GM12878 (cell line): ENCODE measurements at regions not wholly inside any gene's neighbourhood (a gene's known extent, or its start where the extent isn't known, plus 50 kb on each side); places are given as distances from the start of the nearest gene placed in this dataset.

Experiments
- ATAC-seq: fragments of 200-7000 bp; cut with Tn5 transposase; 3 replicates; pipeline ENCODE4 v1.9.1; 2020; ENCODE audit warnings: mild to moderate bottlenecking, moderate library complexity
- BruUV-seq: library from RNA; stranded (reverse); fragments of 400-500 nt; replicated peaks from 2 replicates; lab custom pipeline; 2021; lab: Mats Ljungman, UMichigan
- CTCF ChIA-PET: fragments of 300-600 bp; sonication (Branson Sonifier 250); formaldehyde crosslinking; extraction: SDS; loops from one replicate; lab custom pipeline; 2021; ENCODE audit warnings: inconsistent platforms; lab: Yijun Ruan, JAX
- POLR2A ChIA-PET: fragments of 350-600 bp; formaldehyde crosslinking; extraction: SDS; loops from one replicate; lab custom pipeline; 2021; ENCODE audit warnings: inconsistent platforms; lab: Charles Lee
- RAD21 ChIA-PET: fragments of 300-600 bp; sonication (Branson Sonifier 250); formaldehyde crosslinking; loops from one replicate; lab custom pipeline; 2023; ENCODE audit warnings: antibody characterized with exemption; ENCODE audit not compliant: unreplicated experiment; lab: Charles Lee
- SMC1A ChIA-PET: fragments of 300-600 bp; sonication (Branson Sonifier 250); formaldehyde crosslinking; loops from one replicate; lab custom pipeline; 2023; ENCODE audit not compliant: unreplicated experiment, uncharacterized antibody; lab: Charles Lee
- DNase-seq: peaks from one replicate; pipeline ENCODE4 v3.0.0-alpha.2; 2011; ENCODE audit warnings: low read depth, low spot score
- FAIRE-seq: peaks from 3 replicates; lab custom pipeline; 2011; peaks lifted over from hg19 to GRCh38; lab: Jason Lieb, UNC
- H2AFZ ChIP-seq: 2 replicates; pipeline ENCODE4 v1.6.0; 2011; ENCODE audit warnings: low read depth, low read length, control low read depth; ENCODE audit not compliant: control insufficient read depth
- H3K27ac ChIP-seq: 2 replicates; pipeline ENCODE4 v1.5.1; 2011; ENCODE audit warnings: control low read depth; ENCODE audit not compliant: control insufficient read depth, insufficient read depth
- H3K27me3 ChIP-seq, 2 experiments: replicated peaks in 1 of 2; 2 replicates each; pipeline versions ENCODE4 v1.6.0 to v1.6.1; 2011; ENCODE audit warnings: low read length in 1 of 2; ENCODE audit not compliant: control insufficient read depth in 2 of 2, insufficient read depth in 2 of 2
- H3K36me3 ChIP-seq, 2 experiments: 2 replicates each; pipeline ENCODE4 v1.5.1; 2011; ENCODE audit warnings: low read length in 1 of 2; ENCODE audit not compliant: control insufficient read depth in 2 of 2, insufficient read depth in 2 of 2
- H3K4me1 ChIP-seq: 2 replicates; pipeline ENCODE4 v1.6.1; 2011; ENCODE audit warnings: mild to moderate bottlenecking, low read length, moderate library complexity, mixed read lengths; ENCODE audit not compliant: control insufficient read depth, insufficient read depth
- H3K4me2 ChIP-seq: 2 replicates; pipeline ENCODE4 v1.6.0; 2011; ENCODE audit warnings: control low read depth; ENCODE audit not compliant: control insufficient read depth, insufficient read depth
- H3K4me3 ChIP-seq: fragments of 200-600 bp; sonication (generic); 2 replicates; pipeline ENCODE4 v1.5.1; 2016
- H3K79me2 ChIP-seq: 2 replicates; pipeline ENCODE4 v1.6.0; 2011; ENCODE audit warnings: low read length; ENCODE audit not compliant: control insufficient read depth, insufficient read depth
- H3K9ac ChIP-seq: 2 replicates; pipeline ENCODE4 v1.8.0; 2011; ENCODE audit warnings: low read length, control low read depth, mixed read lengths; ENCODE audit not compliant: control insufficient read depth, insufficient read depth
- H3K9me3 ChIP-seq: replicated peaks from 3 replicates; pipeline ENCODE4 v1.5.1; 2011; ENCODE audit warnings: mild to moderate bottlenecking, low read length; ENCODE audit not compliant: control insufficient read depth, insufficient read depth
- H4K20me1 ChIP-seq: 2 replicates; pipeline ENCODE4 v1.6.0; 2011; ENCODE audit not compliant: control insufficient read depth, insufficient read depth
- BHLHE40 ChIP-seq, 2 experiments: fragments of 450-650 bp in 1 of 2; IDR thresholded peaks; 2 replicates each; pipeline ENCODE4 v1.6.1; 2011 to 2017; ENCODE audit warnings: low read depth in 2 of 2, borderline replicate concordance in 1 of 2, improper control_type of control experiment in 1 of 2, low read length in 1 of 2, mild to moderate bottlenecking in 1 of 2
- BRCA1 ChIP-seq: IDR thresholded peaks from 2 replicates; pipeline ENCODE4 v1.6.1; 2011; ENCODE audit warnings: low read depth, low read length, improper control_type of control experiment
- CBX3 ChIP-seq: fragments of 200-600 bp; sonication (generic); IDR thresholded peaks from 2 replicates; pipeline ENCODE4 v1.6.1; 2016; ENCODE audit warnings: low read depth, borderline replicate concordance
- EGR1 ChIP-seq, 2 experiments: IDR thresholded peaks; 1 replicate in 1 of 2; 2 replicates in 1 of 2; pipeline ENCODE4 v1.6.1; 2011 to 2012; ENCODE audit warnings: low read depth in 2 of 2, low read length in 2 of 2, borderline replicate concordance in 1 of 2, mild to moderate bottlenecking in 1 of 2, moderate library complexity in 1 of 2
- ETV6 ChIP-seq, 2 experiments: fragments of 450-650 bp in 1 of 2; IDR thresholded peaks in 1 of 2; conservative IDR thresholded peaks in 1 of 2; 2 replicates each; pipeline ENCODE4 v1.6.1; 2014; ENCODE audit warnings: antibody characterized with exemption in 1 of 2, borderline replicate concordance in 1 of 2, low read depth in 1 of 2, mild to moderate bottlenecking in 1 of 2, moderate library complexity in 1 of 2
- EZH2 ChIP-seq: IDR thresholded peaks from 2 replicates; pipeline ENCODE4 v1.6.1; 2012; ENCODE audit warnings: low read depth, mild to moderate bottlenecking, control low read depth, inconsistent platforms, low read length, borderline replicate concordance; ENCODE audit not compliant: control insufficient read depth
- NFYB ChIP-seq: IDR thresholded peaks from 2 replicates; pipeline ENCODE4 v1.6.1; 2011; ENCODE audit warnings: low read depth, mild to moderate bottlenecking, low read length, improper control_type of control experiment, moderate library complexity; ENCODE audit not compliant: insufficient read depth
- TARDBP ChIP-seq: IDR thresholded peaks from 2 replicates; pipeline ENCODE4 v1.6.1; 2016; ENCODE audit warnings: borderline replicate concordance
- ZBED1 ChIP-seq: IDR thresholded peaks from 2 replicates; pipeline ENCODE4 v1.6.1; 2016; ENCODE audit warnings: borderline replicate concordance
- WGBS: methylation state at CpG from one replicate; pipeline ENCODE4 v1.1.6; 2016; ENCODE audit warnings: low lambda C conversion rate; ENCODE audit not compliant: insufficient replicate concordance, insufficient coverage; ENCODE audit errors: missing lambda C conversion rate; 5-methylcytosine and 5-hydroxymethylcytosine counted together
- in situ Hi-C: fragments of 300-500 bp; cut with MboI; formaldehyde crosslinking; loops from 9 replicates; pipeline ENCODE4 v1.14.3; 2018; ENCODE audit warnings: mixed read lengths
- intact Hi-C: fragments of 100-400 bp; cut with micrococcal nuclease; formaldehyde crosslinking; loops from one replicate; pipeline ENCODE4 v1.14.2; 2022; ENCODE audit not compliant: unreplicated experiment
- TF ChIP-seq, protein P1 (sequence below): fragments of 450-650 bp; IDR thresholded peaks from 2 replicates; pipeline ENCODE4 v1.6.1; 2017; ENCODE audit warnings: mild to moderate bottlenecking, moderate library complexity
- TF ChIP-seq, protein P2 (sequence below): fragments of 450-650 bp; IDR thresholded peaks from 2 replicates; pipeline ENCODE4 v1.6.1; 2016; ENCODE audit warnings: mild to moderate bottlenecking
- TF ChIP-seq, protein P3 (sequence below): fragments of 450-650 bp; IDR thresholded peaks from 2 replicates; pipeline ENCODE4 v1.6.1; 2017; ENCODE audit warnings: low read depth, mild to moderate bottlenecking, moderate library complexity
- TF ChIP-seq, protein P4 (sequence below): fragments of 450-650 bp; formaldehyde crosslinking; IDR thresholded peaks from 2 replicates; pipeline ENCODE4 v1.4.0; 2020; ENCODE audit warnings: mild to moderate bottlenecking, moderate library complexity

DNA sequence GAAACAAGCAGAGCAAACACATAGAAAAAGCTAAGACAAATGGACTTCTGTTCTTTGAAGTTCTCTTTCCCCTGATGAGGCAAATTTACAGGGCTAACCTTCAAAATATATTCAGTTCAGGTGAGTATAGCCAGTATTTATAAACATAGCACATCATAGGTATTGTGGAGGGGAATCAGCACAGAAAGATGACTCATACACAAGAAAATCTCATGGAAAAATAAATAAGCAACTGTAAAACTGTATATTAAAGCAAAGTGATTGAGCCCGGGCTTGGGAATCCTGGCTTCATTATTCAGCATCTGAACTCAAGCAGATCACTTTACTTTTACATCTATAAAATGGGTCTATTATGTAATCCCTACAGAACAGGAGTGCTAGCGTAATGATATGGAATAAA is 173.5 kb upstream of the PAPPA start:
- DNase-seq (no peak), FAIRE-seq (no peak), ATAC-seq (no peak)
- H3K9me3 ChIP-seq: no peaks in the 10 kb centered on the region
- in situ Hi-C loops (no loop called here), intact Hi-C loops (no loop called here)
- H2AFZ ChIP-seq: no peak overlapping the region
- H3K79me2 ChIP-seq: no peaks in the 10 kb centered on the region
- H3K9ac ChIP-seq: no peak overlapping the region
- H3K4me3 ChIP-seq: no peak overlapping the region
- H4K20me1 ChIP-seq: no peaks in the 10 kb centered on the region
- POLR2A ChIA-PET: no interaction called here
- RAD21 ChIA-PET: no interaction called here
- H3K36me3 ChIP-seq: no peaks in the 10 kb centered on the region
- 20% methylated on average over 2 of the region's 2 CpGs for WGBS
- no peaks in the 10 kb centered on the region for H3K4me1 ChIP-seq
- no TSS peak for BruUV-seq
- H3K4me2 ChIP-seq: no peak overlapping the region
- H3K27me3 ChIP-seq: no peaks in the 10 kb centered on the region
- SMC1A ChIA-PET: no interaction called here
- CTCF ChIA-PET: no interaction called here
- no peak overlapping the region for H3K27ac ChIP-seq
- TF ChIP-seq, protein P1, sequence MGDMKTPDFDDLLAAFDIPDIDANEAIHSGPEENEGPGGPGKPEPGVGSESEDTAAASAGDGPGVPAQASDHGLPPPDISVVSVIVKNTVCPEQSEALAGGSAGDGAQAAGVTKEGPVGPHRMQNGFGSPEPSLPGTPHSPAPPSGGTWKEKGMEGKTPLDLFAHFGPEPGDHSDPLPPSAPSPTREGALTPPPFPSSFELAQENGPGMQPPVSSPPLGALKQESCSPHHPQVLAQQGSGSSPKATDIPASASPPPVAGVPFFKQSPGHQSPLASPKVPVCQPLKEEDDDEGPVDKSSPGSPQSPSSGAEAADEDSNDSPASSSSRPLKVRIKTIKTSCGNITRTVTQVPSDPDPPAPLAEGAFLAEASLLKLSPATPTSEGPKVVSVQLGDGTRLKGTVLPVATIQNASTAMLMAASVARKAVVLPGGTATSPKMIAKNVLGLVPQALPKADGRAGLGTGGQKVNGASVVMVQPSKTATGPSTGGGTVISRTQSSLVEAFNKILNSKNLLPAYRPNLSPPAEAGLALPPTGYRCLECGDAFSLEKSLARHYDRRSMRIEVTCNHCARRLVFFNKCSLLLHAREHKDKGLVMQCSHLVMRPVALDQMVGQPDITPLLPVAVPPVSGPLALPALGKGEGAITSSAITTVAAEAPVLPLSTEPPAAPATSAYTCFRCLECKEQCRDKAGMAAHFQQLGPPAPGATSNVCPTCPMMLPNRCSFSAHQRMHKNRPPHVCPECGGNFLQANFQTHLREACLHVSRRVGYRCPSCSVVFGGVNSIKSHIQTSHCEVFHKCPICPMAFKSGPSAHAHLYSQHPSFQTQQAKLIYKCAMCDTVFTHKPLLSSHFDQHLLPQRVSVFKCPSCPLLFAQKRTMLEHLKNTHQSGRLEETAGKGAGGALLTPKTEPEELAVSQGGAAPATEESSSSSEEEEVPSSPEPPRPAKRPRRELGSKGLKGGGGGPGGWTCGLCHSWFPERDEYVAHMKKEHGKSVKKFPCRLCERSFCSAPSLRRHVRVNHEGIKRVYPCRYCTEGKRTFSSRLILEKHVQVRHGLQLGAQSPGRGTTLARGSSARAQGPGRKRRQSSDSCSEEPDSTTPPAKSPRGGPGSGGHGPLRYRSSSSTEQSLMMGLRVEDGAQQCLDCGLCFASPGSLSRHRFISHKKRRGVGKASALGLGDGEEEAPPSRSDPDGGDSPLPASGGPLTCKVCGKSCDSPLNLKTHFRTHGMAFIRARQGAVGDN: no peak
- TF ChIP-seq EGR1 (IDR thresholded peaks at IDR 0.05; ENCODE audit: borderline replicate concordance in 1 of 2, low read depth in 2 of 2, low read length in 2 of 2) (no peak), CBX3 (no peak), NFYB (no peak), ETV6 (conservative IDR thresholded peaks at IDR 0.05 in 1 of 2, IDR thresholded peaks at IDR 0.05 in 1 of 2; ENCODE audit: borderline replicate concordance in 1 of 2, low read depth in 1 of 2) (no peak), ZBED1 (no peak), TARDBP (no peak), BRCA1 (no peak), EZH2 (no peak), BHLHE40 (IDR thresholded peaks at IDR 0.05; ENCODE audit: borderline replicate concordance in 1 of 2, low read depth in 2 of 2, low read length in 1 of 2) (no peak)
- TF ChIP-seq, protein P2, sequence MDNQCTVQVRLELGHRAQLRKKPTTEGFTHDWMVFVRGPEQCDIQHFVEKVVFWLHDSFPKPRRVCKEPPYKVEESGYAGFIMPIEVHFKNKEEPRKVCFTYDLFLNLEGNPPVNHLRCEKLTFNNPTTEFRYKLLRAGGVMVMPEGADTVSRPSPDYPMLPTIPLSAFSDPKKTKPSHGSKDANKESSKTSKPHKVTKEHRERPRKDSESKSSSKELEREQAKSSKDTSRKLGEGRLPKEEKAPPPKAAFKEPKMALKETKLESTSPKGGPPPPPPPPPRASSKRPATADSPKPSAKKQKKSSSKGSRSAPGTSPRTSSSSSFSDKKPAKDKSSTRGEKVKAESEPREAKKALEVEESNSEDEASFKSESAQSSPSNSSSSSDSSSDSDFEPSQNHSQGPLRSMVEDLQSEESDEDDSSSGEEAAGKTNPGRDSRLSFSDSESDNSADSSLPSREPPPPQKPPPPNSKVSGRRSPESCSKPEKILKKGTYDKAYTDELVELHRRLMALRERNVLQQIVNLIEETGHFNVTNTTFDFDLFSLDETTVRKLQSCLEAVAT: no peak
- TF ChIP-seq, protein P3, sequence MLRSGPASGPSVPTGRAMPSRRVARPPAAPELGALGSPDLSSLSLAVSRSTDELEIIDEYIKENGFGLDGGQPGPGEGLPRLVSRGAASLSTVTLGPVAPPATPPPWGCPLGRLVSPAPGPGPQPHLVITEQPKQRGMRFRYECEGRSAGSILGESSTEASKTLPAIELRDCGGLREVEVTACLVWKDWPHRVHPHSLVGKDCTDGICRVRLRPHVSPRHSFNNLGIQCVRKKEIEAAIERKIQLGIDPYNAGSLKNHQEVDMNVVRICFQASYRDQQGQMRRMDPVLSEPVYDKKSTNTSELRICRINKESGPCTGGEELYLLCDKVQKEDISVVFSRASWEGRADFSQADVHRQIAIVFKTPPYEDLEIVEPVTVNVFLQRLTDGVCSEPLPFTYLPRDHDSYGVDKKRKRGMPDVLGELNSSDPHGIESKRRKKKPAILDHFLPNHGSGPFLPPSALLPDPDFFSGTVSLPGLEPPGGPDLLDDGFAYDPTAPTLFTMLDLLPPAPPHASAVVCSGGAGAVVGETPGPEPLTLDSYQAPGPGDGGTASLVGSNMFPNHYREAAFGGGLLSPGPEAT: no peak
- TF ChIP-seq, protein P4, sequence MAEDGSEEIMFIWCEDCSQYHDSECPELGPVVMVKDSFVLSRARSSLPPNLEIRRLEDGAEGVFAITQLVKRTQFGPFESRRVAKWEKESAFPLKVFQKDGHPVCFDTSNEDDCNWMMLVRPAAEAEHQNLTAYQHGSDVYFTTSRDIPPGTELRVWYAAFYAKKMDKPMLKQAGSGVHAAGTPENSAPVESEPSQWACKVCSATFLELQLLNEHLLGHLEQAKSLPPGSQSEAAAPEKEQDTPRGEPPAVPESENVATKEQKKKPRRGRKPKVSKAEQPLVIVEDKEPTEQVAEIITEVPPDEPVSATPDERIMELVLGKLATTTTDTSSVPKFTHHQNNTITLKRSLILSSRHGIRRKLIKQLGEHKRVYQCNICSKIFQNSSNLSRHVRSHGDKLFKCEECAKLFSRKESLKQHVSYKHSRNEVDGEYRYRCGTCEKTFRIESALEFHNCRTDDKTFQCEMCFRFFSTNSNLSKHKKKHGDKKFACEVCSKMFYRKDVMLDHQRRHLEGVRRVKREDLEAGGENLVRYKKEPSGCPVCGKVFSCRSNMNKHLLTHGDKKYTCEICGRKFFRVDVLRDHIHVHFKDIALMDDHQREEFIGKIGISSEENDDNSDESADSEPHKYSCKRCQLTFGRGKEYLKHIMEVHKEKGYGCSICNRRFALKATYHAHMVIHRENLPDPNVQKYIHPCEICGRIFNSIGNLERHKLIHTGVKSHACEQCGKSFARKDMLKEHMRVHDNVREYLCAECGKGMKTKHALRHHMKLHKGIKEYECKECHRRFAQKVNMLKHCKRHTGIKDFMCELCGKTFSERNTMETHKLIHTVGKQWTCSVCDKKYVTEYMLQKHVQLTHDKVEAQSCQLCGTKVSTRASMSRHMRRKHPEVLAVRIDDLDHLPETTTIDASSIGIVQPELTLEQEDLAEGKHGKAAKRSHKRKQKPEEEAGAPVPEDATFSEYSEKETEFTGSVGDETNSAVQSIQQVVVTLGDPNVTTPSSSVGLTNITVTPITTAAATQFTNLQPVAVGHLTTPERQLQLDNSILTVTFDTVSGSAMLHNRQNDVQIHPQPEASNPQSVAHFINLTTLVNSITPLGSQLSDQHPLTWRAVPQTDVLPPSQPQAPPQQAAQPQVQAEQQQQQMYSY (CRISPR knock-in tag): no peak
